ENCODE measurements at regions not wholly inside any gene's neighbourhood (a gene's known extent, or its start where the extent isn't known, plus 50 kb on each side); places are given as distances from the start of the nearest gene placed in this dataset.

GRCh38 chr5:143715616-143716015 is 96.3 kb upstream of the HMHB1 start:
- Histone ChIP-seq H3K27me3 (no peaks in the 10 kb centered on the region), H3K4me1 (no peaks in the 10 kb centered on the region), H3K4me3 (no peak overlapping the region), H3K36me3 (replicated peaks in 1 of 2; ENCODE audit: insufficient read depth in 1 of 2, low read depth in 2 of 2) (no peaks in the 10 kb centered on the region), H3K9me3 (no peaks in the 10 kb centered on the region), H3K27ac (no peak overlapping the region)
- TF ChIP-seq POLR2A (IDR thresholded peaks at IDR 0.05) (no peak), CTCF (IDR thresholded peaks at IDR 0.05) (no peak)
- no peak for ATAC-seq
- 85 to 88% methylated on average over 3 of the region's 3 CpGs for WGBS, 2 donors
- intact Hi-C loops (cut with DNase I): no loop called here
- DNase-seq: no peak

DNA sequence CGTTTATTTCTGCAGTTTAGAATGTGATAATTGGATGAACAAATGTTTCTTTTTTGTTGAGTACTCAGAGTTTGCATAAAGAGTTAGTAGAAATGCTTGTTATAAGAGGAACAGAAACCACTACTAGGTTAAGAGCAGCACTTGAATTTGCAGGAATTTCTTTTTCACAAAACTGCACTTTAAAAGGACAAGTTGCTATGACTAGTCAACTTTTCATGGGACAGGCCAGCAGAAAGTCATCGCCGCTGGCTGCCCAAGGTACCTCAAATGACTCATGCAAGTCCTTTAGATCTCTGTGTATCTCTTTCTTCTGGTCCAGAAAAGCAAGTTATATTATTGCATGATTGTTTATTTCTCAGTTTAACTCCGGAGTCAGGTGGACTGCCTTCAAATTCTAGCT is 97.3 kb upstream of the HMHB1 start:
- Histone ChIP-seq H3K4me3 (no peak overlapping the region), H3K27ac (no peak overlapping the region), H3K4me1 (no peaks in the 10 kb centered on the region), H3K9me3 (no peaks in the 10 kb centered on the region), H3K36me3 (replicated peaks in 1 of 2; ENCODE audit: insufficient read depth in 1 of 2, low read depth in 2 of 2) (no peaks in the 10 kb centered on the region), H3K27me3 (no peaks in the 10 kb centered on the region)
- intact Hi-C loops (cut with DNase I): no loop called here
- TF ChIP-seq CTCF (IDR thresholded peaks at IDR 0.05) (no peak), POLR2A (IDR thresholded peaks at IDR 0.05) (no peak)
- 81 to 84% methylated on average over 4 of the region's 4 CpGs for WGBS, 2 donors
- DNase-seq (no peak), ATAC-seq (no peak)

DNA sequence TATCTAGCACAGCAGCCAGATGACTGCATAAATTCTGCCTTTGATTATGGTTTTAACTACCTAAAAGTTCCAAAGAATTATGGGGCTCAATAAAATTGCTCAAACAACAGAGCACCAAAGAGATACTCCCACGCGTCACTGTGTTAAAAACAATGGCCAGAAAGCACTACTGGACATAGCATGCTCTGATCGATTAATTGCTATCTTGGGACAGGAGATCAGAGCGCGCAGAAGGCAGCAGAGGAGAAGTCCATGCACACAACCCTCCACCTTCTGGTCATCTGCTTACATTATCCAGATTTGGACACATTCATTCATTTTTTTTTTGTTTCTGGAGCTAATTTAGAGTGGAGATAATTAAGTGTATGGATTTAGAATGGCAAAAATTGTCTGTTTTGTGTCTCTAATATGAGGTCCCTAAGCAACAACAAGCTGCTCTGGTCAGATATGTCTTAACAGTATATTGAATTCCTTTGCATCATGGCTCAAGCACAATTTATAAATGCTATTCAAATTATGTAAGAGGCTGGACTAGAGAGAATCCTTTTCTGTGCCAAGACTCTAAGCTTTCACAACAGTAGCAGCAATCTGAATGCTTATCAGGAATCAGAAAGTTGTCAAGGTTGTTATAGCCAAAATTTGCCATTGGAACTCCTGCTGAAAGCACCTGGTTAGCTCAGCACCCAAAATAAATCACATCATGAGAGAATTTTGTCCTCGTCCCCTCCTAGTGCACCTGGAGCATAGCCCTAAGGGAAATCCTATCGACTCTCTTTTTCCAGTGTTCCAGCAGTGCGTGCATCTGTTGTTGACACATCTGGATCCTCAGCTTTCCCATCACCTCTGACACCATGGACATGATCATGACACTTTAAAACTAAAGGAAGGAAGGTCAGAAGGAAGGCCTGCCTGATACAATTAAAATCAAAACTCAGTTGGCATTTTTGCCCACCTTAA is 98.6 kb upstream of the HMHB1 start:
- Histone ChIP-seq H3K36me3 (replicated peaks in 1 of 2; ENCODE audit: insufficient read depth in 1 of 2, low read depth in 2 of 2) (no peaks in the 10 kb centered on the region), H3K27me3 (no peaks in the 10 kb centered on the region), H3K27ac (no peak overlapping the region), H3K4me1 (no peaks in the 10 kb centered on the region), H3K9me3 (no peaks in the 10 kb centered on the region), H3K4me3 (no peak overlapping the region)
- intact Hi-C loops (cut with DNase I): no loop called here
- ATAC-seq (no peak), DNase-seq (no peak)
- TF ChIP-seq CTCF (IDR thresholded peaks at IDR 0.05) (no peak), POLR2A (IDR thresholded peaks at IDR 0.05) (no peak)
- 73 to 74% methylated on average over 8 of the region's 8 CpGs for WGBS, 2 donors

DNA sequence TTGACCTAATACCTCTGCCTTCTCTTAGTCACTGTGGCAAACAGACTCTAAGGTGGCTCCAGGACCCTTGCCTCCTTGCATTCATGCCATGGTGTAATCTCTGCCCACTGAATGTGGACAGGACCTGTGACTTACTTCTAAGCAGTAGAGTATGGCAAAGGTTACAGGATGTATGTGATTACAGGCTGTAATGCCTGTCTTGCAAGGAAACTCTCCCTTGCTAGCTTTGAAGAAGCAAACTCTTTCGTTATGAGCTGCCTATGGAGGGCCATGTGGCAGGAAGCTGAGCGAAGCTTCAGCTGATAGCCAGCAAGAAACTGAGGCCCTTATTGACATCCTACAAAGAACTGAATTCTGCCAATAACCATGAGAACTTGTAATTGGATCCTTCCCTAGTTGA is 103.3 kb upstream of the HMHB1 start:
- no peaks in the 10 kb centered on the region for H3K27me3 ChIP-seq
- 86 to 89% methylated on average over 2 of the region's 2 CpGs for WGBS, 2 donors
- ATAC-seq: no peak
- intact Hi-C loops (cut with DNase I): no loop called here
- H3K36me3 ChIP-seq (replicated peaks in 1 of 2; ENCODE audit: insufficient read depth in 1 of 2, low read depth in 2 of 2): no peaks in the 10 kb centered on the region
- H3K4me1 ChIP-seq: no peaks in the 10 kb centered on the region
- H3K4me3 ChIP-seq: no peak overlapping the region
- TF ChIP-seq CTCF (IDR thresholded peaks at IDR 0.05) (no peak), POLR2A (IDR thresholded peaks at IDR 0.05) (no peak)
- H3K9me3 ChIP-seq: no peaks in the 10 kb centered on the region
- no peak overlapping the region for H3K27ac ChIP-seq
- DNase-seq: no peak

- intact Hi-C loops (cut with DNase I): no loop called here
- DNase-seq: no peak
- ATAC-seq: no peak
- no peaks in the 10 kb centered on the region for H3K9me3 ChIP-seq
- no peaks in the 10 kb centered on the region for H3K4me1 ChIP-seq
- no peak overlapping the region for H3K4me3 ChIP-seq
- H3K36me3 ChIP-seq (replicated peaks in 1 of 2; ENCODE audit: insufficient read depth in 1 of 2, low read depth in 2 of 2): no peaks in the 10 kb centered on the region
- H3K27me3 ChIP-seq: no peaks in the 10 kb centered on the region
- H3K27ac ChIP-seq: no peak overlapping the region
- 75 to 86% methylated on average over 1 of the region's 1 CpG for WGBS, 2 donors
- no peak for TF ChIP-seq CTCF (IDR thresholded peaks at IDR 0.05)
- TF ChIP-seq POLR2A (IDR thresholded peaks at IDR 0.05): no peak
Measured at GRCh38 chr5:143707806-143708205, 104.2 kb upstream of the HMHB1 start.

All from body of pancreas (tissue), 4 donors.